ENCODE measurements at regions not wholly inside any gene's neighbourhood (a gene's known extent, or its start where the extent isn't known, plus 50 kb on each side); places are given as distances from the start of the nearest gene placed in this dataset.

GRCh38 chr7:49112647-49113046 lies 188.3 kb downstream of the CDC14C start:
- CTCF ChIA-PET: no interaction called here
- DNase-seq (ENCODE audit: extremely low spot score): no peak
- TF ChIP-seq CTCF (IDR thresholded peaks at IDR 0.05; ENCODE audit: control extremely low read depth, extremely low read depth, low read depth, missing control alignments): no peak
- POLR2A ChIA-PET: no interaction called here

GRCh38 chr7:49119706-49120105 lies 195.4 kb downstream of the CDC14C start:
- TF ChIP-seq CTCF (IDR thresholded peaks at IDR 0.05; ENCODE audit: control extremely low read depth, extremely low read depth, low read depth, missing control alignments): no peak
- ChIA-PET POLR2A (no interaction called here), CTCF (no interaction called here)
- no peak for DNase-seq (ENCODE audit: extremely low spot score)

- no peak for TF ChIP-seq CTCF (IDR thresholded peaks at IDR 0.05; ENCODE audit: control extremely low read depth, extremely low read depth, low read depth, missing control alignments)
Measured at GRCh38 chr7:49125246-49125645, 200.9 kb downstream of the CDC14C start.

GRCh38 chr7:49127359-49127913 lies 203.1 kb downstream of the CDC14C start:
- TF ChIP-seq CTCF (IDR thresholded peaks at IDR 0.05; ENCODE audit: control extremely low read depth, extremely low read depth, low read depth, missing control alignments): no peak
- ChIA-PET CTCF (no interaction called here), POLR2A (no interaction called here)
- no peak for DNase-seq (ENCODE audit: extremely low spot score)

More at GRCh38 chr7:49125246-49125645, 200.9 kb downstream of the CDC14C start:
- ChIA-PET POLR2A (no interaction called here), CTCF (interaction anchor here (1.6 kb wide), 1 partner anchor 35 kb away, joined by 3 read pairs; no protein-coding TSS in a partner anchor)
- DNase-seq (ENCODE audit: extremely low spot score): no peak

- TF ChIP-seq CTCF (IDR thresholded peaks at IDR 0.05; ENCODE audit: control extremely low read depth, extremely low read depth, low read depth, missing control alignments): no peak
- ChIA-PET POLR2A (no interaction called here), CTCF (no interaction called here)
- no peak for DNase-seq (ENCODE audit: extremely low spot score)
Measured at GRCh38 chr7:49137978-49138377, 213.6 kb downstream of the CDC14C start.

- ChIA-PET CTCF (no interaction called here), POLR2A (no interaction called here)
- TF ChIP-seq CTCF (IDR thresholded peaks at IDR 0.05; ENCODE audit: control extremely low read depth, extremely low read depth, low read depth, missing control alignments): no peak
- DNase-seq (ENCODE audit: extremely low spot score): no peak
Measured at GRCh38 chr7:49150486-49150885, 226.1 kb downstream of the CDC14C start.

GRCh38 chr7:49151146-49151545 lies 226.8 kb downstream of the CDC14C start:
- ChIA-PET CTCF (no interaction called here), POLR2A (no interaction called here)
- TF ChIP-seq CTCF (IDR thresholded peaks at IDR 0.05; ENCODE audit: control extremely low read depth, extremely low read depth, low read depth, missing control alignments): no peak
- no peak for DNase-seq (ENCODE audit: extremely low spot score)
